Hepatocyte (in vitro differentiated cells): ENCODE measurements at regions not wholly inside any gene's neighbourhood (a gene's known extent, or its start where the extent isn't known, plus 50 kb on each side); places are given as distances from the start of the nearest gene placed in this dataset.

Experiments
- CTCF ChIP-seq: fragments of 200-600 bp; sonication (generic); IDR thresholded peaks from 2 replicates; pipeline ENCODE4 v1.5.1; 2016; ENCODE audit warnings: antibody characterized with exemption, mild to moderate bottlenecking; ENCODE audit not compliant: poor library complexity
- EZH2 ChIP-seq: fragments of 200-600 bp; sonication (generic); IDR thresholded peaks from 2 replicates; pipeline ENCODE4 v1.6.1; 2016; ENCODE audit warnings: antibody characterized with exemption, mild to moderate bottlenecking, borderline replicate concordance
- EZH2phosphoT487 ChIP-seq: fragments of 200-600 bp; sonication (generic); IDR thresholded peaks from one replicate; pipeline ENCODE4 v1.6.1; 2018; ENCODE audit warnings: antibody characterized with exemption, mild to moderate bottlenecking, low read depth, moderate library complexity; ENCODE audit not compliant: unreplicated experiment, severe bottlenecking

- TF ChIP-seq EZH2 (no peak), CTCF (no peak), EZH2phosphoT487 (no peak)
These were observed 95.4 kb downstream of the CAVIN4 start for GRCh38 chr9:100673249-100673648.
